HCT116 (cell line): ENCODE measurements at regions not wholly inside any gene's neighbourhood (a gene's known extent, or its start where the extent isn't known, plus 50 kb on each side); places are given as distances from the start of the nearest gene placed in this dataset.

ENCODE experiments used
- CTCF ChIP-seq, 3 experiments: fragments of 200-600 bp in 1 of 3; sonication (generic) in 1 of 3; IDR thresholded peaks in 2 of 3; conservative IDR thresholded peaks in 1 of 3; 2 replicates each; pipeline ENCODE4 v1.5.1; 2012 to 2017; ENCODE audit warnings: low read depth in 2 of 3, low read length in 2 of 3, antibody characterized with exemption in 1 of 3, borderline replicate concordance in 1 of 3, control low read depth in 1 of 3, mild to moderate bottlenecking in 1 of 3, mixed read lengths in 1 of 3, mixed run types in 1 of 3, moderate library complexity in 1 of 3; ENCODE audit not compliant: insufficient read depth in 1 of 3
- EZH2 ChIP-seq: fragments of 200-600 bp; sonication (generic); IDR thresholded peaks from 2 replicates; pipeline ENCODE4 v1.6.1; 2017; ENCODE audit warnings: antibody characterized with exemption, mixed run types
- EZH2phosphoT487 ChIP-seq: fragments of 200-600 bp; IDR thresholded peaks from 2 replicates; pipeline ENCODE4 v1.6.1; 2018; ENCODE audit warnings: antibody characterized with exemption, borderline replicate concordance
- POLR2A ChIP-seq: IDR thresholded peaks from 2 replicates; pipeline ENCODE4 v1.7.0; 2011; ENCODE audit warnings: borderline replicate concordance; ENCODE audit not compliant: insufficient read depth, insufficient read length; ENCODE audit errors: extremely low read depth

- TF ChIP-seq EZH2 (no peak), CTCF (IDR thresholded peaks at IDR 0.05 in 2 of 3, conservative IDR thresholded peaks at IDR 0.05 in 1 of 3; ENCODE audit: borderline replicate concordance in 1 of 3, insufficient read depth in 1 of 3, low read depth in 2 of 3, low read length in 2 of 3) (no peak), POLR2A (no peak), EZH2phosphoT487 (no peak)
These were observed 656.6 kb downstream of the NR4A2 start for GRCh38 chr2:155675920-155676319.
